GM19395 (cell line): ENCODE measurements at regions not wholly inside any gene's neighbourhood (a gene's known extent, or its start where the extent isn't known, plus 50 kb on each side); places are given as distances from the start of the nearest gene placed in this dataset.

Experiments
- ATAC-seq: cut with Tn5 transposase; IDR thresholded peaks from one replicate; pipeline ENCODE4 v1.9.1; 2021; ENCODE audit warnings: mild to moderate bottlenecking, moderate library complexity; ENCODE audit not compliant: unreplicated experiment

GRCh38 chr5:21694567-21694966 lies 1158.6 kb downstream of the CDH12 start:
- no peak for ATAC-seq

GRCh38 chr5:21693591-21693990 lies 1159.6 kb downstream of the CDH12 start:
- ATAC-seq = no peak

GRCh38 chr5:21689587-21689986 lies 1163.6 kb downstream of the CDH12 start:
- no peak for ATAC-seq

- no peak for ATAC-seq
Observed at GRCh38 chr5:21688655-21689054, 1164.5 kb downstream of the CDH12 start.

GRCh38 chr5:21687621-21688020 lies 1165.5 kb downstream of the CDH12 start:
- no peak for ATAC-seq

GRCh38 chr5:21686706-21687105 lies 1166.4 kb downstream of the CDH12 start:
- no peak for ATAC-seq

- ATAC-seq = no peak
Observed at GRCh38 chr5:21685522-21685921, 1167.6 kb downstream of the CDH12 start.

- no peak for ATAC-seq
Observed at GRCh38 chr5:21684992-21685391, 1168.2 kb downstream of the CDH12 start.

GRCh38 chr5:21681911-21682310 lies 1171.2 kb downstream of the CDH12 start:
- ATAC-seq = no peak

GRCh38 chr5:21680641-21681040 lies 1172.5 kb downstream of the CDH12 start:
- ATAC-seq = no peak

- no peak for ATAC-seq
Observed at GRCh38 chr5:21680196-21680595, 1172.9 kb downstream of the CDH12 start.

GRCh38 chr5:21678526-21678925 lies 1174.6 kb downstream of the CDH12 start:
- ATAC-seq = no peak

- ATAC-seq = no peak
Observed at GRCh38 chr5:21672911-21673310, 1180.2 kb downstream of the CDH12 start.

- no peak for ATAC-seq
Observed at GRCh38 chr5:21672360-21672759, 1180.8 kb downstream of the CDH12 start.

GRCh38 chr5:21665524-21665923 lies 1187.6 kb downstream of the CDH12 start:
- ATAC-seq = no peak

GRCh38 chr5:21663082-21663481 lies 1190.1 kb downstream of the CDH12 start:
- ATAC-seq = no peak

- ATAC-seq = no peak
Observed at GRCh38 chr5:21661184-21661583, 1192.0 kb downstream of the CDH12 start.

- no peak for ATAC-seq
Observed at GRCh38 chr5:21654556-21654955, 1198.6 kb downstream of the CDH12 start.

GRCh38 chr5:21649969-21650368 lies 1203.2 kb downstream of the CDH12 start:
- no peak for ATAC-seq

- no peak for ATAC-seq
Observed at GRCh38 chr5:21646469-21646868, 1206.7 kb downstream of the CDH12 start.

GRCh38 chr5:21644032-21644431 lies 1209.1 kb downstream of the CDH12 start:
- no peak for ATAC-seq

GRCh38 chr5:21642312-21642711 lies 1210.8 kb downstream of the CDH12 start:
- no peak for ATAC-seq

GRCh38 chr5:21623831-21624230 lies 1229.3 kb downstream of the CDH12 start:
- ATAC-seq = no peak
